Stimulated activated CD8-positive, alpha-beta memory T cell treated with anti-CD3 and anti-CD28 coated beads, Interleukin-12 subunit alpha, Interleukin-12 subunit beta, amount 100 ng/mL, for 24 hours (primary cell): ENCODE measurements at regions not wholly inside any gene's neighbourhood (a gene's known extent, or its start where the extent isn't known, plus 50 kb on each side); places are given as distances from the start of the nearest gene placed in this dataset.
"Not testable (repeated sequence)": the region's sequence is repeated elsewhere in the genome, so short reads cannot be mapped to it uniquely, and the experiment has no call there.

ENCODE experiments used
- DNase-seq: peaks from one replicate; pipeline ENCODE4 v3.0.0-alpha.2; 2020; ENCODE audit errors: extremely low read depth

DNA sequence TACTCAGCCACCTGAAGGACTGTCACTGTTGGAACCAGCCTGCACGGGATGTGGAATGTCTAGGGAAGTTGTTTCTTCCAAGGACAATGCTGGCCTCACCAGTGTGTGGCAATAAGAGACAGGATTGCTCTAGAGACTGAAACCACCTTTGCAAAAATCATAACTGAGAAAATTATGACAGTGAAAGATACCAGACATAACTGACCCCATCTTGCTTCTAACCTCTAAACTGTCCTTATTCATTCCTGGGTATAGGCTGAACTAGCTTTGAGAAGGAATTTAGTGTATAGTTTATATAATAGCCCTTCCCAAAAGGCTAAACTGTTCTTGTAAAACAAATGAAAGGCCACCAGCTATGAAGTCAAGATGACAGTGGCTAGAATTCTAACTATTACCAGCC, 83.6 kb downstream of the IER5 start:
- no peak for DNase-seq

DNA sequence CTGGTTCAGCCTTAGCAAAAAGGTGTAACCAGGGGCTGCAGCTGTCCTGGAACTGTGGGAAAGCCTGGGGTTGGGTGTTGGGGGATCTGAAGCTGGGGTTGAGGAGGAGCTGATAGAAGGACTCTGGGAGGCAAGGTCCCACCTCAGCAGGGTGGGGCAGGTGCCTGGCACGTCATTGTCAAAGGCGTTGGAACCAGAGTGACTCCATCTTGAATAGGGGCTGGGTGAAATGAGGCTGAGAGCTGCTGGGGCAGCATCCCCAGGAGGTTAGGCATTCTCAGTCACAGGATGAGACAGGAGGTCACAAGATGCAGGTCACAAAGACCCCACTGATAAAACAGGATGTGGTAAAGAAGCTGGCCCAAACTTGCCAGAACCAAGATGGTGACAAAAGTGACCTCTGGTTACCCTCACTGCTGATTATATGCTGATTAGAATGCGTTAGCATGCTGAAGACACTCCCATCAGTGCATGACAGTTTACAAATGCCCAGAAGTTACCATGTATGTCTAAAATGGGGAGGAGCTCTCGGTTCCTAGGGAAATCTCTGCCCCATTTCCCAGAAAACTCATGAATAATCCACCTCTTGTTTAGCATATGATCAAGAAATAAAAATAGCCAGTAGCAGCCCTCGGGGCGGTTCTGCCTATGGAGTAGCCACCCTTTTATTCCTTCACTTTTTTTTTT, 85.4 kb downstream of the IER5 start:
- no peak for DNase-seq

DNA sequence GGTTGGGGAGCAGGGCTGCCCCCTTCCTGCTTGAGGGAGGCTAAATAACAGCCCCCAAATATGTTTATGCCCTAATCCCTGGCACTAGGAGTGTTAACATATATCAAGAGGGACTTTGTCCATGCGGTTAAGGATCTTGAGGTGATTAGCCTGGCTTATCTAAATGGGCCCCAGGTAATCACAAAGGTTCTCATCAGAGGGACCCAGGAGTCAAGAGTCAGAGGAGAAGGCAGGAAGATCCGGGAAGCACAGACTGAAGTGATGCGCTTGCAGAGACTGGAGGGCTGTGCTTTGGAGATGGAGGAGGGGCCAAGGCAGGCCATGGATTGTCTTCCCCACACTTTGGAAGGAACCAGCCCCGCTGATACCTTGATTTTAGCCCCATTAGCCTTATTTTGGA, 86.4 kb downstream of the IER5 start:
- DNase-seq = no peak

DNA sequence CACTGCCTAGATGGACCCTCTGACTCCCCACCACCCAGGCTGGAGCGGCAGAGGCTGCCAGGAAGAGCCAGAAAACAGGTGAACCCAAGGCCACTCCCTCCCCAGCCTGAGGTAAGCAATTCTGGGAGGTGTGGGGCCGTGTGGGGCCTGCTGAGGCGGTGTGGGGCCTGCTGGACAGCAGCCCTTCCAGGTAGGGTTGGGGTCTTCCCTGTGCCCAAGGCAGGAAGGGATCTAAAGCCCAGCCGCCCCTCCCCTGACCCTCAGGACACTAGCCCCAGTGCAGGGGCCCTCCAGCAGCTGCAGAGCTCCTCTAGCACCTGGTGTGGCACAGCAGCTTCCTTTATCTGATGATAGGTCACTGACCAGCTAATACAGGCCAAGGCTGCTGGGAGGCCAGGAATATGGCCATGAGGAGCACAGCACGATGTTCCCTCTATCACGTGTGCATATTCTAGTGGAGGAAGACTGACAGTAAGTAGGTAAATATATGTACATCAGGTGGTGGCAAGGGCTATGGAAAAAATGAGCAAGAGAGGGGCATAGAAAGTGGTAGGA, 86.9 kb downstream of the IER5 start:
- no peak for DNase-seq

DNA sequence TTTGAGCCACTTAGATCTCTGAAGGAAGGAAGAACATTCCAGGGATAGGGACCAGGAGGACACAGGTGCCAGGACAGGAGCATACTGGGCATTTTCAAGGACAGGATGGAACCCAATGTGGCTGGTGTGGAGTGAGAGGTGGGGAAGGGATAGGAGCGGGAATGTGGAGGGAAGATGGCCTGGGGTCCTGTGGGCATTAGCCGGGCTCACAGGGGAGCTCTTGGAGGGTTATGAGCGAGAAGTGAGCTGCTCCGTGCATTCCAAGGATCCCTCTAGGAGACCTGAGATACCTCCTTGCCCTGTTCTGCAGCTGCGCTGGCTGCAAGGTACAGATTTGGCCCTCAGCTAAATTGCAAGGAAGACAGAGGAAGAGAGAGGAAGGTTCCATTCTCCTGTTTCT, 87.5 kb downstream of the IER5 start:
- DNase-seq = no peak

DNA sequence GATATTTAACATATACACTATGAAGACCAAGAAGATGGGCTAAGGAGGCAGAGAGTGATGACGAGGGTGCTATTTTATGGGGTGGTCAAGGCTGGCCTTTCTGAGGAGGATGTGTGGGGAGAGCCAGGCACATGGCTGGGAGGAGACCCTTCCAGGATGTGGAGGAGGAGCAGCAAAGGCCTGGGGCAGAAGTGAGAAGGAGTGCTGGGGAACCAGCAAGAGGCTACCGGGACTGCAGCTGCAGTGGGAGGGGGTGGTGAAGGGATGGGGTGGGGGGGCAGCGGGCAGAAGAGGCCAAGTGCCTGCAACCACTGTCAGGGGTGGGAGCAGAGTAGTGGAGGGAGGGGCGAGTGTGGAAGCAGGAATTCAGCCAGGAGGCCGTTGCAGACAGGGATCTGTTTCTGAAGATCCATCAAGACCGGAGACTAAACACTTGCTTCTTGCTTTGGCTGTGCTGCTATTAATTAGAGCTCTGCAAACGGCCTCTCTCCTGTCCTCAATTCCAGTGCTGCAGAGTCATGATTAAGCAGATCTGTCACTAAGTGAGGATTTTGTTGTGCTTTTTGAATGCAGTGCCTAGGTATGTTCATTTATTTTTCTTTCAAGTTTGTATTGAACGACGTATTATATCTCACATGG, 89.9 kb downstream of the IER5 start:
- no peak for DNase-seq

DNA sequence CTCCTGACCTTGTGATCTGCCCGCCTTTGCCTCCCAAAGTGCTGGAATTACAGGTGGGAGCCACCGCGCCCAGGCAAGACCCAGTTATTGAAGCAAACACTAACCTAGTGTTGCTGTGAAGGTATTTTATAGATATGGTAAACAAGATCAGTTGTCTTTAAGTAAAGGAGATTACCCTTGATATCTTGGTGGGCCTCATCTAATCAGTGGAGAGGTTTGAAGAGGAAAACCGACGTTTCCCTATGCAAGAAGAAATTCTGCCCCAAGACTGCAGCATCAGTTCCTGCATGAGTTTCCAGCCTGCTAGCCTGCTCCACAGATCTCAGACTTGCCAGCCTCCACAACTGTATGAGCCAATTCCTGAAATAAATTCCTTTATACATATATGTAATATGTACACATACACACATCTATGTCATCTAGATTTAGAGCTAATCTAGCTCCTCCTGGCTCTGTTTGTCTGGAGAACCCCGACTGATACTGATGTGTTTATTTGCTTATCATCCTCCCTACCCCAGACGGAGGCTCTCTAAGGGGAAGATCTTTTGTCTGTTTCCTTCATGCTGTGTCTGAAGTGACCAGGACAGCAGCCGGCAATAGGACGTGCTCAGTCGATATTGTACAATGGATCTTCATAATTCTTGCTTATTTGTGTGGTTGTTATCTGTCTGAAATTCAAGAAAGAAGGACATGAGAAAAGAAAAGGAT, 90.9 kb downstream of the IER5 start:
- no peak for DNase-seq

DNA sequence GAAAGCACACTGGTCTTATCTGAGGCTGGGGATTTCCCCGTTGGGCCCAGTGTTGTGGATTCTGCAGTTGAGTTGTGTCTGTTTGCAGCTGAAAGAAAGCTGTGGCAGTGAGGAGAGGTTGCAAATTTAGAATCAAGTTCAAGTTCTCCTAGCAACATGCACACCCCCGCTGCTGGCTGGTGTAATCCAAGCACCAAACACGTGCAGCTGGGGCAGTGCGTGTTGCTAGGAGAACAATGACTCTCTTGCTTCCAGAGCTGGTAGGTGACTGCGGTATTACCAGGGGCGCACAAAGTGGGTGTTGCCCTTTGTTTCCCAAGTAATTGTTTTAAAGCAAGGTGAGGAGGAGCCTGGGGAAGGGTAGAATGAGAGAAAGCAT, 91.5 kb downstream of the IER5 start:
- DNase-seq = no peak

DNA sequence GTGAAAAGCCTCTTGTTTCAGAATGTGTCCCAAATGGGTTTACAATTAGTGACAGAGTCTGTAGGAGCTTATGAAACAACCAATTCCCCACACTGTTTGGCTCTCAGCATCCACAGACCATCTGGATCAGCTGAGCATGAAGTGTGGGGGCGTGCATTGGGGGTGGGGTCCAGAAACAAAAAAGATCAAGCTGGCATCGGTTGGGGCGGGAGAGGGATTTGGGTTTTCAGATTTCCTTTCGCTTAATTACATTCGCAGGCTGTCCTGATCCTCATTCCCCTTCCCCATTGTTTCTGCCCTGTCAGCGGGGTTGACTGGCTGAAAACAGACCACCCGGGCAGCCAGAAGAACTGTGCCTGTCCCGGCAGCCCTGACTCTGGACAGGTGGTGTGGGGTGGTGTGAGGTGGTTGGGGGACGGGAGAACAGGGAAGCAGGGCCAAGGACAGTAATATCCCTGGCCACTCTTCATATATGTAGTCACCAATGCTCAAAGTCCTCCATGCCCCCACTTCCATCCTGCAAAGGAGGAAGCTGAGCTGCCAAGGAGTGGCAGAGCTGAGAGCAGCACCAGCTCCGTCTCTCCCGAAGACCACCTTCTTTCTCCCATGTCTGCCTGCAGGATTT, 92.0 kb downstream of the IER5 start:
- DNase-seq = no peak

DNA sequence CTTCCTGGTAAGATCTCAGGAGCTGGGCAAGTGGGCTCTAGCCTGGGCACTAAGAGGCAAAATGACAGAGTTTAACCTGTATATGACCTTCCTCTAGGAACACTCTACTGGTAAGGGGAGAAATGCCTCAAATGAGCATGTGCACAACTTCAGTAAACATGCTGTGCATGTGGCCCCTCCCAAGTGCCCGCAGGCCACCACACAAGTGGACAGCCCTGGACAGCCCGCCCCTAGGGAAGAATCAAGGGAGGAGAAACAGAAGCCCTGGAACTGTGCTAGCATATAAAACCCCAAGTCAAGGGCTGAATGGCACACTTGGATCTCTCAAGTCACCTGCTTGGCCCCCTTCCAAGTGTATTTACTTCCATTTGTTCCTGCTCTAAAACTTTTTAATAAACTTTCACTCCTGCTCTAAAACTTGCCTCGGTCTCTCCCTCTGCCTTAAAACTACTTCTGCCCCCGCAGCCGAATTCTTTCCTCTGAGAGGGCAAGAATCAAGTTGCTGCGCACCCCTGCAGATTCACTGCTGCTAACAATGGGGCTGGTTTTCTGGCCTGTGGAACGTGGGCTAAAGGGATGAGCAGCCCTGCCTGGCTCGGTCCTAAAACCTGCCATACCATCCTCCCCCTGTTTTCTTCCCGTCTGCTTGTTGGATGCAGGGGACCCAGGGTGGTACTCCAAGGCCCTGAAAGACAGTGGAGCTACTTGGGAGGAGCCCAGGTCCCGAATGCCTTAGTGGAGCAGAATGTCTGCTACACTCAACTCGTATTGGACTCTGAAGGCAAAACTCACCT, 93.5 kb downstream of the IER5 start:
- DNase-seq = no peak

DNA sequence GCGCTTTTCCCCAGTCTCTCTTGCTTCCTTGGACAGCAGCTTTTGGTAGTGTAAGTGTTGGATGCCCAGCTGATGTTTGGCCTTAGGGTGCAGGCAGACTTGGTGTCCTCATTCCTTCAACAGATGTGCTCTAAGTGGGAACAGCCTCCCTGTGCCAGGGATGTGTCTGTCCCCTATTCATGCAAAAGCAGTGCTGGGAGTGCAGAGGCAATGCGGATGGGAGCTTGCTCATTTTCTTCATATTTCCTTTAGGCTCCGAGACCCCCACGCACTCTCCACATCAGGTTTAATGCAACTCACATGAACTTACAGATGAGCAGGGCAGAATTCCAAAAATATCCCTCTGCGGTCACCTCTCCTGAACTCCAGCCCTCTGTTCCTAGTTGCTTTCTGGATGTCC, 96.1 kb downstream of the IER5 start:
- DNase-seq = no peak

DNA sequence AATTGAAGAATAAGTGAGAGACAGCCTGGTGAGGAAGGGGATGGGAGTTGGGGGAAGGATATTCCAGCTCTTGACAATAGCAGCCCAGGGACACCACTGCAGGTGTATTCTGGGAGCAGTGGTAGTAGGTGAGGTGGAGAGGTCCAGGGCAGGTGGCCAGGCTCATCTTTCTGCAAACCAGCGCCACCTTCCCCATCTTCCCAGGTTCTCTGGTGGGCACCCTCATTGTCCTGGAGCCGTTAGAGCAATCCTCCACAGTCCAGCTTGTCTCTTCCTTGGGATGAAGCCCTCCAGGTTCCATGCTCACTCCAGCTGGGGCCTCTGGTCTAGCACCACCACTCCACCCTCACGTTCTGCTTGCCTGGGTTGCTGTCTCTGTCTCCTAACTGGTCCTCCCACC, 97.0 kb downstream of the IER5 start:
- no peak for DNase-seq

DNA sequence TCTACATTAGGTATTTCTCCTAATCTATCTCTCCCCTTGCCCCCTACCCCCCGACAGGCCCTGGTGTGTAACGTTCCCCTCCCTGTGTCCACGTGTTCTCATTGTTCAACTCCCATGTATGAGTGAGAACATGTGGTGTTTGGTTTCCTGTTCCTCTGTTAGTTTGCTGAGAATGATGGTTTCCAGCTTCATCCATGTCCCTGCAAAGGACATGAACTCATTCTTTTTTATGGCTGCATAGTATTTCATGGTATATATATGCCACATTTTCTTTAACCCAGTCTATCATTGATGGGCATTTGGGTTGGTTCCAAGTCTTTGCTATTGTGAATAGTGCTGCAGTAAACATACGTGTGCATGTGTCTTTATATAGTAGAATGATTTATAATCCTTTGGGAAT, 97.6 kb downstream of the IER5 start:
- not testable (repeated sequence) for DNase-seq

DNA sequence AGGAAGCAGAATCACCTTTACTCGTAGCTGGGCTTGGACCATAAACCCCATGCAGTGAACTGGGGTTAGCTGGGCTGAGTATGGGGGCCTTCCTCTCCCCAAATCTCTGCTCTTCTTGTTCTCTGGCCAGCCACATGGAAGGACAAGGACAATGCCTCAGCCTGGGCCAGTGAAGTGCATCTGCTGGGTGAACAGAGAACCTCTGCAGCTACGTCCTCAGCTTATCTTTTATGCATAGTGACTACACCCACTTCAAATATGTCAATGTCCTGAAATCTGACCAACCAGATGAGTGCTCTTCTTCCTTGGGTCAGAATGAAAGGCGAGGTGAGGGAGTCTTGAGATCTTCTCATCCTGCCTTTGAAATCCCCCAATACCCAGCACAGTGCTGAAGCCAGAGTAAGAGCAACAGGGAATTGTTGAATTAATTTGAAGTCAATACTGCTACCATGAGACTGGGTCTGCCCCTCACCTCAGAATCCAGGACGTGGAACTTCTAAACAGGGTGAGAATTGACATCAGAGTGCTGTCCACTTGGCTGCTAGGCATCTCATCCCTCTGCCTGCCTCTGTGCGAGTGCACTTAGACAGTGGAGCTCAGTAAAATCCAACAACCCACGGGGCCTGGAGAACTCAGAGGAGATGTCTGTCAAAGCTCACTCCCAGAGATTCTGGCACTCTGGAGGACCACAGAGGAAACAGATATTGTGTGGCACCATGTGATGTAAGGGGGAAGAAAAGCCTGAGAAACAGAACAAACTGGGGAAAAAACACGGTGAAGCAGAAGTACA, 99.0 kb downstream of the IER5 start:
- no peak for DNase-seq

DNA sequence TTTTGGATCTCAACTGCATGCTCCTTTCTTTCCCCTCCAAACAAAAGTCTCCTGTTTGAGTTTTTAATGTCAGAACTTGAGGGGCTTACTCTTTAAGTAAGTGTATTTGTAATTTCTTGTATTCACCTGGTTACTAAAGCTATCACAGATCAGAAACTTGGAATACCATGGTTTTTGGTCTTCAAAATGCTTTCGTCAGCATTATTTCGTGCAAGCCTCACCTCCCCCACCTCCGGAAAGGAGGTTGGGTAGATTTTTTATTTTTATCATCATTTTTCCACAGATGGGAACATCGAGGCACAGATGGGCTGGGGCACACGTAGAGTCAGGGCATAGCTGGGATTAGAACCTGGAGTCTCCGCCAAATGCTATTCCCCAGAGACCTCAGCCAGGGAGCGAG, 100.7 kb downstream of the IER5 start:
- DNase-seq = no peak

DNA sequence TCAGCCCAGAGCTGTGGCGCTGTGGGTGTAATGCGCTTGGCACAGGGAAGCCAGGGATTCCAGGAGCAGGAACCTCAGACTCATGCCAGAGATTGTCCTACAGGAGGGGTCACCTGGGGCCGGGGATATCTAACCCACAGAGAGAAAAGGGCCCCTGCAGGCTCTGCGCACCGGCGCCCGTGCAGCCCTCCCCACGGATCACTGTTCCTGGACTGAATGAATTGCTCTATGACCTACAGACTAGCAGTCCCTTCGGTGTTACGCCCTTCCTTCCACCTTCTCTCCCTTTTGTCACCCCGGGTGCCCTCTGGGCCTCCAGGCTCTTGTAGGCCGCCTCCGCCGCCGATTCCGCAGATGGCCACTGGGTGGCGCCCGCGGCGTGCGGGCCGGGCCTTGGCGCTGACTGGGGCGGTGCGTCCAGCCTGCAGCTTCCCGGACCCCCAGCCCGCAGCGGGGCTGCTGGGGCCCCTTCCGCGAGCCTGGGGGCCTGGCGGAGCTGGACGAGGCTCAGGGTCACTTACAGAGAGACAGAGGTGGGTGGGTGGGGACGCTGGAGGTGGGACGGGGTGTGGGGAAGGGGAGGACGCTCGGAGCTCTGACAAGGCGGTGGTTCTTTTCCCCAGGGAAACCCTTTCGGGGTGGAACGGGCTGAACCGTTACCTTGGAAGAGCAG, 101.3 kb downstream of the IER5 start:
- peak; percentile 10 for DNase-seq

DNA sequence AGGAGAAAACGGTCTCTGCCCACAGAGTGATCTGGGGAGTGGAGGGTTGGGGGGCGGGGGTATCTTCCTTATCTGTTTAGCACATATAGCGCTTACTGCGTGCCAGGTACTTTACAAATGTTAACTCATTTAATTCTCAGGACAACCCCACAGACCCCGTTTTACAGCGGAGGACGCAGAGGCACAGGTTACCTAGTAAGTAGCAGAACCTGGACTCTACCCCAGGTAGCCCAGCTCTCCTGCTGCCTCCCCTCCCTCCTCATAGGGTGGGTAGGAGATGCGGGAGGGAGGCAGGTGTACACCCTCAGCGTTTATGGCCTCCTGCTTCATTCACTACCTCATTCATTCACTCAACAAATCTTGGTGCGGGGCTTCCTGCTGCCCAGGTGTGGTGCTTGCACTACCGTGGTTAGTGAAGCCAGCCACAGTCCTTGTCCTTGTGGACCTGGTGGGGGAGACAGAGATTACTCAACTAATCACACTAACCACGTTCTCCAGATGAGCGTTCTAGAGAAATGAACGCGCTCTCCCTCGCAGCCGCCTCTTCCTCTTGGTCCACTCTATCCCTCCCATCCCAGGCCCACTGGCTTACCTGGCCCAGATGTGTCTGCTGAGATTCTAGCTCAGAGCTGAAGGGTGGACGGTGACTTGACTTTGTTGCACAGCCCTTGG, 102.0 kb downstream of the IER5 start:
- no peak for DNase-seq

DNA sequence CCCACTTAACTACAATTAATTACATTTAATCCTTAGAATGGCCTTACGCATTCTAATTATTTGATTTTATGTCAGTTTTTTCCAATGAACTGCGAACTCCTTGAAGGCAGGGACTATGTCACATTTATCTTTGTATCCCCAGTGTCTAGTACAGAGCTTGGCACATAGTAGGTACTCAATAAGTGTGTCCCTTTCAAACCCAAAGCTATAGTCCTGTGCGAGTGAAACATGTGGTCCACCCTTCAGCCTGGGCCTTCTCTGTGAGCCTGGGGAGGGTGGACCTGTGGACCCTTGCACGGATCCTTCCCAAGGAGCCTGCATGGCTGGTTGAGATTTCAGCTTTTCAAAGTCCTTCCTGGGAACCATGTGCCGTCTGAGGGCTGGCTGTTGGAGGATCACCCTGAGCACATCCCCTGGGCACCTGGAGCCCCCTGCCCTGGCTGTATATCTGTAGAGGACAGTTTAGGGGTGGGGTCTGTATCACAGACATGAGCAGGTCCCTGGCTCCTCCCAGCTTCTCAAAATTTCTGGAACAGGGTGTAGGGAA, 103.1 kb downstream of the IER5 start:
- no peak for DNase-seq

DNA sequence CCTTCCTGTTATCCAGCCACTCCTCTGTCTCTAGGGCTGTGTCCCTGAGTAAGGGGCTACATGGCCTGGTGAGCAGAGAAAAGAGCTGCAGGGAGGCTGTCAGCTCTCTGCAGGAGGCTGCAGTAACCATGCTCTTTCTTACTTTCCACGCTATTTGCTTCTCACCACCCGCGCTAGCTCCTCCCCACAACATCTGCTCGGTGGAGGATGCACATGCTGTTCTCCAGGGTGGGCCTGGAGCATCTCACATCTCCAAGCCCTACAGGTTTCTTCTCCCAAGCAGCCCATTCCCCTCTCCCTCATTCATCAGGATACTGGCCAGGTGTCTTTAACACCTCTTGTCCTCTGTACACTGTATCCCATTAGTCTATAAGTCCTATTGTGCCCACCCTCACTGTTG, 103.8 kb downstream of the IER5 start:
- no peak for DNase-seq
